ENCODE measurements at regions not wholly inside any gene's neighbourhood (a gene's known extent, or its start where the extent isn't known, plus 50 kb on each side); places are given as distances from the start of the nearest gene placed in this dataset.

DNA sequence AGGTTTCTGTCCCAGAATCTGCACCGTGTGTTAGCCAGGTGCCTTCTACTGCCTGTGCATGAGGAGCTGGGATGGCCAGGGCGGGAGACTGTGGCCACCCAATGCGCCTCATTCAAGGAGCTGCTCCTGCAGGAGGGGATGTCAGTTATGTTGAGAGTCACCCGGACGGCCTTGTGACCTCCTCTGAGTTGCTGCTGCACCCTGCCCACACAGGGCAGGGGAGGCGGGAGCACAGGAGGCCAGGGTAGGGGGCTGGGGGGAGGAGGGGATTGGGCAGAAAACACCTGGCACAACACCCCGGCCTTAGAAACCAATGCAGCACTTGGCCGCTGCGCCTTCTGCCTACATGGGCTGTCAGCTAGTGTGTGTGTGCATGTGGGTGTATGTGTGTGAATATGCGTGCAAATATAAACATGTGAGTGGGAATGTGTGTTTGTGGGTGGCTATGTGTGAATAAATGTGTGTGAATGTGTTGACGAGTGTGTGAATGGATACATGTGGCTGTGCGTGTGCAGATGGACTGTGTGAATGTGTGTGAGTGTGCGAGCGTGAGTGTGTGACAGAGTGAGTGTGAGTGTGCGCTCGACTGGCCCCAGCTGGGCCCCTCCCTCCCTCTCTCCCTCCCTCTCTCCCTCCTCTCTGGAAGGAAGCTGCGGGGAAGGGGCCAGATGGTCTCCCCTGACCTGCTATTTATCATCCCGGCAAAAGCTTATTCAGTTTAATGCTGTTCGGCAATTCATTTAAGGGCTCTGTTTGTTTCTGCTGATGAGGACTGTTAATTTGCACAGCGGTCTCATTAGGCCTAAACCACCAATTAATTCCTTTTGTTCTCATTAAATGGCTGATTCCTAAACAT, 106.9 kb downstream of the TLE3 start:
- TF ChIP-seq, protein P1, sequence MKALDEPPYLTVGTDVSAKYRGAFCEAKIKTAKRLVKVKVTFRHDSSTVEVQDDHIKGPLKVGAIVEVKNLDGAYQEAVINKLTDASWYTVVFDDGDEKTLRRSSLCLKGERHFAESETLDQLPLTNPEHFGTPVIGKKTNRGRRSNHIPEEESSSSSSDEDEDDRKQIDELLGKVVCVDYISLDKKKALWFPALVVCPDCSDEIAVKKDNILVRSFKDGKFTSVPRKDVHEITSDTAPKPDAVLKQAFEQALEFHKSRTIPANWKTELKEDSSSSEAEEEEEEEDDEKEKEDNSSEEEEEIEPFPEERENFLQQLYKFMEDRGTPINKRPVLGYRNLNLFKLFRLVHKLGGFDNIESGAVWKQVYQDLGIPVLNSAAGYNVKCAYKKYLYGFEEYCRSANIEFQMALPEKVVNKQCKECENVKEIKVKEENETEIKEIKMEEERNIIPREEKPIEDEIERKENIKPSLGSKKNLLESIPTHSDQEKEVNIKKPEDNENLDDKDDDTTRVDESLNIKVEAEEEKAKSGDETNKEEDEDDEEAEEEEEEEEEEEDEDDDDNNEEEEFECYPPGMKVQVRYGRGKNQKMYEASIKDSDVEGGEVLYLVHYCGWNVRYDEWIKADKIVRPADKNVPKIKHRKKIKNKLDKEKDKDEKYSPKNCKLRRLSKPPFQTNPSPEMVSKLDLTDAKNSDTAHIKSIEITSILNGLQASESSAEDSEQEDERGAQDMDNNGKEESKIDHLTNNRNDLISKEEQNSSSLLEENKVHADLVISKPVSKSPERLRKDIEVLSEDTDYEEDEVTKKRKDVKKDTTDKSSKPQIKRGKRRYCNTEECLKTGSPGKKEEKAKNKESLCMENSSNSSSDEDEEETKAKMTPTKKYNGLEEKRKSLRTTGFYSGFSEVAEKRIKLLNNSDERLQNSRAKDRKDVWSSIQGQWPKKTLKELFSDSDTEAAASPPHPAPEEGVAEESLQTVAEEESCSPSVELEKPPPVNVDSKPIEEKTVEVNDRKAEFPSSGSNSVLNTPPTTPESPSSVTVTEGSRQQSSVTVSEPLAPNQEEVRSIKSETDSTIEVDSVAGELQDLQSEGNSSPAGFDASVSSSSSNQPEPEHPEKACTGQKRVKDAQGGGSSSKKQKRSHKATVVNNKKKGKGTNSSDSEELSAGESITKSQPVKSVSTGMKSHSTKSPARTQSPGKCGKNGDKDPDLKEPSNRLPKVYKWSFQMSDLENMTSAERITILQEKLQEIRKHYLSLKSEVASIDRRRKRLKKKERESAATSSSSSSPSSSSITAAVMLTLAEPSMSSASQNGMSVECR (CRISPR knock-in tag; IDR thresholded peaks at IDR 0.05; ENCODE audit: borderline replicate concordance): no peak
- no peak for TF ChIP-seq ZNF317 (CRISPR knock-in tag; IDR thresholded peaks at IDR 0.05; ENCODE audit: borderline replicate concordance, low read depth)
- TF ChIP-seq, protein P2, sequence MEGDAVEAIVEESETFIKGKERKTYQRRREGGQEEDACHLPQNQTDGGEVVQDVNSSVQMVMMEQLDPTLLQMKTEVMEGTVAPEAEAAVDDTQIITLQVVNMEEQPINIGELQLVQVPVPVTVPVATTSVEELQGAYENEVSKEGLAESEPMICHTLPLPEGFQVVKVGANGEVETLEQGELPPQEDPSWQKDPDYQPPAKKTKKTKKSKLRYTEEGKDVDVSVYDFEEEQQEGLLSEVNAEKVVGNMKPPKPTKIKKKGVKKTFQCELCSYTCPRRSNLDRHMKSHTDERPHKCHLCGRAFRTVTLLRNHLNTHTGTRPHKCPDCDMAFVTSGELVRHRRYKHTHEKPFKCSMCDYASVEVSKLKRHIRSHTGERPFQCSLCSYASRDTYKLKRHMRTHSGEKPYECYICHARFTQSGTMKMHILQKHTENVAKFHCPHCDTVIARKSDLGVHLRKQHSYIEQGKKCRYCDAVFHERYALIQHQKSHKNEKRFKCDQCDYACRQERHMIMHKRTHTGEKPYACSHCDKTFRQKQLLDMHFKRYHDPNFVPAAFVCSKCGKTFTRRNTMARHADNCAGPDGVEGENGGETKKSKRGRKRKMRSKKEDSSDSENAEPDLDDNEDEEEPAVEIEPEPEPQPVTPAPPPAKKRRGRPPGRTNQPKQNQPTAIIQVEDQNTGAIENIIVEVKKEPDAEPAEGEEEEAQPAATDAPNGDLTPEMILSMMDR (IDR thresholded peaks at IDR 0.05): no peak

All from WTC11 (cell line).